HEK293T (cell line): ENCODE measurements at regions not wholly inside any gene's neighbourhood (a gene's known extent, or its start where the extent isn't known, plus 50 kb on each side); places are given as distances from the start of the nearest gene placed in this dataset.

Experiments used
- CTCF ChIA-PET: fragments of 350-600 bp; formaldehyde crosslinking; extraction: SDS; loops from one replicate; lab custom pipeline; 2021; ENCODE audit warnings: antibody characterized with exemption, inconsistent platforms; lab: Yijun Ruan, JAX
- POLR2A ChIA-PET: fragments of 350-600 bp; formaldehyde crosslinking; extraction: SDS; loops from one replicate; lab custom pipeline; 2020; ENCODE audit warnings: antibody characterized with exemption, inconsistent platforms; lab: Yijun Ruan, JAX
- DNase-seq: peaks from one replicate; pipeline ENCODE4 v3.0.0; 2012; ENCODE audit warnings: mixed read lengths; ENCODE audit errors: extremely low spot score
- ARNT ChIP-seq: fragments of 450-650 bp; IDR thresholded peaks from 2 replicates; pipeline ENCODE4 v1.6.1; 2017; ENCODE audit warnings: mild to moderate bottlenecking
- BHLHE40 ChIP-seq: fragments of 450-650 bp; IDR thresholded peaks from 2 replicates; pipeline ENCODE4 v1.6.1; 2016; ENCODE audit warnings: mild to moderate bottlenecking, moderate library complexity, borderline replicate concordance
- CTBP1 ChIP-seq: fragments of 450-650 bp; IDR thresholded peaks from 2 replicates; pipeline ENCODE4 v1.6.1; 2016; ENCODE audit warnings: borderline replicate concordance
- ELF4 ChIP-seq: fragments of 450-650 bp; IDR thresholded peaks from 2 replicates; pipeline ENCODE4 v1.6.1; 2017; ENCODE audit warnings: antibody characterized with exemption
- FOXA1 ChIP-seq: fragments of 450-650 bp; IDR thresholded peaks from 2 replicates; pipeline ENCODE4 v1.6.1; 2016; ENCODE audit warnings: mild to moderate bottlenecking
- FOXK2 ChIP-seq: fragments of 450-650 bp; IDR thresholded peaks from 2 replicates; pipeline ENCODE4 v1.6.1; 2016; ENCODE audit warnings: mild to moderate bottlenecking
- FOXM1 ChIP-seq: fragments of 450-650 bp; IDR thresholded peaks from 2 replicates; pipeline ENCODE4 v1.6.1; 2017; ENCODE audit warnings: mild to moderate bottlenecking, borderline replicate concordance
- HDGF ChIP-seq: fragments of 450-650 bp; IDR thresholded peaks from 2 replicates; pipeline ENCODE4 v1.6.1; 2017; ENCODE audit warnings: antibody characterized with exemption, borderline replicate concordance
- L3MBTL2 ChIP-seq: fragments of 450-650 bp; conservative IDR thresholded peaks from 2 replicates; pipeline ENCODE4 v1.6.1; 2016; ENCODE audit warnings: mild to moderate bottlenecking
- LEF1 ChIP-seq: fragments of 450-650 bp; IDR thresholded peaks from 2 replicates; pipeline ENCODE4 v1.6.1; 2017; ENCODE audit warnings: mild to moderate bottlenecking, borderline replicate concordance
- NFRKB ChIP-seq: fragments of 450-650 bp; IDR thresholded peaks from 2 replicates; pipeline ENCODE4 v1.6.1; 2016; ENCODE audit warnings: mild to moderate bottlenecking, moderate library complexity
- PKNOX1 ChIP-seq: fragments of 450-650 bp; IDR thresholded peaks from 2 replicates; pipeline ENCODE4 v1.6.1; 2016
- SP1 ChIP-seq: fragments of 450-650 bp; IDR thresholded peaks from 2 replicates; pipeline ENCODE4 v1.6.1; 2017
- SUZ12 ChIP-seq: fragments of 450-650 bp; IDR thresholded peaks from 2 replicates; pipeline ENCODE4 v1.6.1; 2016; ENCODE audit warnings: mild to moderate bottlenecking
- TARDBP ChIP-seq: fragments of 450-650 bp; IDR thresholded peaks from 2 replicates; pipeline ENCODE4 v1.6.1; 2016
- ZNF384 ChIP-seq: fragments of 450-650 bp; IDR thresholded peaks from 2 replicates; pipeline ENCODE4 v1.6.1; 2016

GRCh38 chr20:17014217-17014616 is 212.6 kb upstream of the PCSK2 start:
- ChIA-PET POLR2A (no interaction called here), CTCF (no interaction called here)
- no peak for TF ChIP-seq SP1
- no peak for TF ChIP-seq CTBP1
- no peak for TF ChIP-seq NFRKB
- TF ChIP-seq TARDBP = no peak
- no peak for TF ChIP-seq FOXA1
- TF ChIP-seq FOXM1 = no peak
- no peak for TF ChIP-seq ARNT
- no peak for TF ChIP-seq BHLHE40
- TF ChIP-seq HDGF = no peak
- no peak for TF ChIP-seq ZNF384
- TF ChIP-seq L3MBTL2 = no peak
- TF ChIP-seq FOXK2 = no peak
- no peak for TF ChIP-seq PKNOX1
- TF ChIP-seq SUZ12 = no peak
- no peak for TF ChIP-seq LEF1
- no peak for TF ChIP-seq ELF4
- no peak for DNase-seq

GRCh38 chr20:17014756-17015366 is 212.0 kb upstream of the PCSK2 start:
- POLR2A ChIA-PET = no interaction called here
- DNase-seq = no peak
- TF ChIP-seq FOXK2 (no peak), TARDBP (no peak), FOXM1 (no peak), SP1 (no peak), ELF4 (no peak), PKNOX1 (no peak), BHLHE40 (no peak), L3MBTL2 (no peak), CTBP1 (no peak), NFRKB (no peak), FOXA1 (no peak), HDGF (no peak), LEF1 (no peak)
- CTCF ChIA-PET = no interaction called here

- CTCF ChIA-PET = no interaction called here
- DNase-seq = no peak
- POLR2A ChIA-PET = no interaction called here
- TF ChIP-seq BHLHE40 = no peak
- TF ChIP-seq NFRKB = no peak
- TF ChIP-seq TARDBP = no peak
- TF ChIP-seq PKNOX1 = no peak
- TF ChIP-seq FOXA1 = no peak
- no peak for TF ChIP-seq ELF4
- TF ChIP-seq FOXM1 = no peak
- no peak for TF ChIP-seq HDGF
- TF ChIP-seq CTBP1 = no peak
- TF ChIP-seq SP1 = no peak
- TF ChIP-seq ARNT = no peak
Measured at GRCh38 chr20:17017232-17017631, 209.6 kb upstream of the PCSK2 start.

GRCh38 chr20:17021481-17021880 is 205.4 kb upstream of the PCSK2 start:
- TF ChIP-seq FOXK2 = no peak
- TF ChIP-seq L3MBTL2 = no peak
- no peak for TF ChIP-seq ELF4
- TF ChIP-seq SUZ12 = no peak
- TF ChIP-seq TARDBP = no peak
- TF ChIP-seq CTBP1 = no peak
- no peak for TF ChIP-seq BHLHE40
- no peak for TF ChIP-seq HDGF
- TF ChIP-seq SP1 = no peak
- TF ChIP-seq LEF1 = no peak
- no peak for TF ChIP-seq NFRKB
- TF ChIP-seq FOXA1 = no peak
- POLR2A ChIA-PET = no interaction called here
- DNase-seq = no peak
- CTCF ChIA-PET = no interaction called here

GRCh38 chr20:17023036-17023435 is 203.8 kb upstream of the PCSK2 start:
- DNase-seq = no peak
- TF ChIP-seq ELF4 = no peak
- 0 out of 2 replicates have a peak, but pooled peaks have one; percentile 30 for TF ChIP-seq PKNOX1
- ChIA-PET POLR2A (no interaction called here), CTCF (no interaction called here)

GRCh38 chr20:17023806-17024205 is 203.0 kb upstream of the PCSK2 start:
- ChIA-PET POLR2A (no interaction called here), CTCF (no interaction called here)
- TF ChIP-seq FOXA1 (no peak), SUZ12 (no peak), TARDBP (no peak), ARNT (no peak), ZNF384 (no peak), LEF1 (no peak), FOXK2 (no peak), FOXM1 (no peak), CTBP1 (no peak), L3MBTL2 (no peak), PKNOX1 (no peak), BHLHE40 (no peak), HDGF (no peak), NFRKB (no peak), ELF4 (no peak), SP1 (no peak)
- DNase-seq = no peak
